ENCODE measurements at regions not wholly inside any gene's neighbourhood (a gene's known extent, or its start where the extent isn't known, plus 50 kb on each side); places are given as distances from the start of the nearest gene placed in this dataset.
A peak's percentile ranks its signal among the peaks of the same experiment; 100 is the strongest.
"Not testable (repeated sequence)": the region's sequence is repeated elsewhere in the genome, so short reads cannot be mapped to it uniquely, and the experiment has no call there.

DNA sequence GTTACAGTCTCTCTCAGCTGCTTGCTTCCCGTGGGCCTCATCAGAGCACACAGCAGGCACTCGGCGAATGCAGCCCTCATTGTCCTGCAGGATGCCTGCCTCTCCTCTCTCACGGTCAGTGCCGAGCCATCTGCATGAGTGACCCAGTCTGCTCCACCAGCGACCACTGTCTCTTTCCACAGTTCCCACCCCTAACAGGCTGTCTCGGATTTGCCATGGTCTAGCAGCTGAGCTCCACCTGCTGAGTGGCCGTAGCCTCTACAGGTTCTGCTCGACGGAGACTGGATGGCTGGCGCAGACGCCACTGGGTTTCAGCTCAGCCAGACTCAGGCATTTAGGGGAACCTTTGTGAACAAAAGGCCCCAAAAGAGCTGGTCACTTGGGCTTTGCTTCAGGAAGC lies 209.4 kb upstream of the FOXK1 start:
- Histone ChIP-seq H3K4me1 (no peaks in the 10 kb centered on the region), H3K27ac (no peak overlapping the region), H3K4me3 (no peak overlapping the region), H3K27me3 (no peaks in the 10 kb centered on the region), H3K9me3 (no peaks in the 10 kb centered on the region), H3K36me3 (ENCODE audit: low read depth, missing control alignments) (no peaks in the 10 kb centered on the region)
- intact Hi-C loops (cut with DNase I; ENCODE audit: low total_unique reads): no loop called here
- no peak for DNase-seq
- no peak for TF ChIP-seq POLR2A (IDR thresholded peaks at IDR 0.05)
- TF ChIP-seq, protein P1, sequence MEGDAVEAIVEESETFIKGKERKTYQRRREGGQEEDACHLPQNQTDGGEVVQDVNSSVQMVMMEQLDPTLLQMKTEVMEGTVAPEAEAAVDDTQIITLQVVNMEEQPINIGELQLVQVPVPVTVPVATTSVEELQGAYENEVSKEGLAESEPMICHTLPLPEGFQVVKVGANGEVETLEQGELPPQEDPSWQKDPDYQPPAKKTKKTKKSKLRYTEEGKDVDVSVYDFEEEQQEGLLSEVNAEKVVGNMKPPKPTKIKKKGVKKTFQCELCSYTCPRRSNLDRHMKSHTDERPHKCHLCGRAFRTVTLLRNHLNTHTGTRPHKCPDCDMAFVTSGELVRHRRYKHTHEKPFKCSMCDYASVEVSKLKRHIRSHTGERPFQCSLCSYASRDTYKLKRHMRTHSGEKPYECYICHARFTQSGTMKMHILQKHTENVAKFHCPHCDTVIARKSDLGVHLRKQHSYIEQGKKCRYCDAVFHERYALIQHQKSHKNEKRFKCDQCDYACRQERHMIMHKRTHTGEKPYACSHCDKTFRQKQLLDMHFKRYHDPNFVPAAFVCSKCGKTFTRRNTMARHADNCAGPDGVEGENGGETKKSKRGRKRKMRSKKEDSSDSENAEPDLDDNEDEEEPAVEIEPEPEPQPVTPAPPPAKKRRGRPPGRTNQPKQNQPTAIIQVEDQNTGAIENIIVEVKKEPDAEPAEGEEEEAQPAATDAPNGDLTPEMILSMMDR (IDR thresholded peaks at IDR 0.05): no peak
- WGBS, 2 donors: 73 to 81% methylated on average over 10 to 12 of the region's 12 CpGs

DNA sequence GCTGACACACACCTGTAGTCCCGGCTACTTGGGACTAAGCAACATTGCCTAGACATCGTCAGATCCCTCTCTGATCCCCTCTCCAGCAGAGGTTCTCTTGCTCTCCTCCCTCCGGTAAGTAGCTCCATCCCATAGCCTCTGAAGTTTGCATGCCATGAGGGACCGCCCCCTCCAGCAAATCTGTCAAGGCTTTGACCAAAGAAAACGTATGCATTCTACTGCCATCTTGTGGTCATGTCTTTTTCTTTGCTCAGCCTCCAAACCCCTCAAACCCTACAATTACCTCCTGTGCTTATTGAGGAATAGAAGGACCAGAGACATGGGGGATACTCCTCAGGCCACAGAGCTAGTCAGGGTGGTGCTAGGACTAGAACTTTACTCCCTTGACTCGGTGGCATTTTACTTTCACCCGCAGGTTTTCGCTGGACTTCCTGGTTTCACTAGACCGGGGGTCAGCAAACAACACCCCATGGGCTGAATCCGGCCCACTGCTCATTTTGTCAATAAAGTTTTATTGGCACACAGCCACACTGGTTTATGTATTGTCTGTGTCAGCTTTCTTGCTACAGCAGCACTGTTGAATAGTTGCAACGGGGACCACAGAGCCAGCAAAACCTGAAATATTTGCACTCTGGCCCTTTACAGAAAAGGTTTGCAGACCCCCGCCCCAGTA lies 202.6 kb upstream of the FOXK1 start:
- peak; percentile 50 for DNase-seq
- H3K27me3 ChIP-seq: no peaks in the 10 kb centered on the region
- intact Hi-C loops (cut with DNase I; ENCODE audit: low total_unique reads): no loop called here
- H3K4me1 ChIP-seq: no peaks in the 10 kb centered on the region
- H3K27ac ChIP-seq: no peak overlapping the region
- no peaks in the 10 kb centered on the region for H3K36me3 ChIP-seq (ENCODE audit: low read depth, missing control alignments)
- TF ChIP-seq, protein P1 (IDR thresholded peaks at IDR 0.05): peak in 2 of 3 experiments; percentile 30 to 31
- TF ChIP-seq POLR2A (IDR thresholded peaks at IDR 0.05): no peak
- 51 to 63% methylated on average over 12 of the region's 12 CpGs for WGBS, 2 donors
- H3K4me3 ChIP-seq: no peak overlapping the region
- H3K9me3 ChIP-seq: no peaks in the 10 kb centered on the region

DNA sequence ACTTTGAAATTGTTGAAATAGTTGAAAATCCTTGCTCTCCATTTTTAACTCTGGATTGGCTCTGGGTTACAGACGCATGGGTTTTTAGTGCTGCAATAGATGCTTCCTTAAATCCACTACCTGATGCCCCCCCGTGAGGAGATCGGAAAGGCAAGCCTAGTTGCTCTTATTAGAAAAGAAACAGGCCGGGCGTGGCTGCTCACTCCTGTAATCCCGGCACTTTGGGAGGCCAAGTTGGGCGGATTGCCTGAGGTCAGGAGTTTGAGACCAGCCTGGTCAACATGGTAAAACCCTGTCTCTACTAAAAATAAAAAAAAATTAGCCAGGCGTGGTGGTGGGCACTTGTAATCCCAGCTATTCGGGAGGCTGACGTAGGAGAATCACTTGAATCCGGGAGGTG lies 202.0 kb upstream of the FOXK1 start:
- intact Hi-C loops (cut with DNase I; ENCODE audit: low total_unique reads); DNase-seq: not testable (repeated sequence)

DNA sequence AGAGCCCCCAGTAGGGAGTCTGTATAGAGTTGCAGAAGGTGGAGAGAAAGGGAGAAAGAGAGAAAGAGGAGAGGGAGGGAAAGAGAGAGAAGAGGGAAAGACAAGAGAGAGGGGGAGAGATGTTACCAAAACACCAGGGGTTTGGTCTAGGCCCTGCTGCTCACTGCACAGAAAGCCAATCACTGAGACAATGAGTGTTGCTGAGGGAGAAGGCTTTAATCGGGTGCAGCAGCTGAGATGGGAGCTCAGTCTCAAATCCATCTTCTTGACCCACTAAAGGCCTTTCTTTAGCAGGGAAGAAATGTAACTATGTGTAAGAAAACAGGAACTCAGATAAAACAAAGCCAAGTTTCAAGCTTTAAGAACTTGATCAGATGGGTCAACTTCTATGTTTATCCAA lies 198.2 kb upstream of the FOXK1 start:
- no peak overlapping the region for H3K4me3 ChIP-seq
- no peak for DNase-seq
- no peaks in the 10 kb centered on the region for H3K27me3 ChIP-seq
- 89 to 100% methylated on average over 1 of the region's 1 CpG for WGBS, 2 donors
- no peaks in the 10 kb centered on the region for H3K4me1 ChIP-seq
- H3K36me3 ChIP-seq (ENCODE audit: low read depth, missing control alignments): no peaks in the 10 kb centered on the region
- no peak for TF ChIP-seq POLR2A (IDR thresholded peaks at IDR 0.05)
- TF ChIP-seq, protein P1 (IDR thresholded peaks at IDR 0.05): no peak
- no peak overlapping the region for H3K27ac ChIP-seq
- H3K9me3 ChIP-seq: no peaks in the 10 kb centered on the region
- intact Hi-C loops (cut with DNase I; ENCODE audit: low total_unique reads): no loop called here

More for the DNA sequence above, 202.0 kb upstream of the FOXK1 start:
- not testable (repeated sequence) for H3K36me3 ChIP-seq (ENCODE audit: low read depth, missing control alignments); H3K4me3 ChIP-seq; H3K27ac ChIP-seq; H3K9me3 ChIP-seq; H3K4me1 ChIP-seq; H3K27me3 ChIP-seq
- 74 to 88% methylated on average over 11 of the region's 11 CpGs for WGBS, 2 donors

DNA sequence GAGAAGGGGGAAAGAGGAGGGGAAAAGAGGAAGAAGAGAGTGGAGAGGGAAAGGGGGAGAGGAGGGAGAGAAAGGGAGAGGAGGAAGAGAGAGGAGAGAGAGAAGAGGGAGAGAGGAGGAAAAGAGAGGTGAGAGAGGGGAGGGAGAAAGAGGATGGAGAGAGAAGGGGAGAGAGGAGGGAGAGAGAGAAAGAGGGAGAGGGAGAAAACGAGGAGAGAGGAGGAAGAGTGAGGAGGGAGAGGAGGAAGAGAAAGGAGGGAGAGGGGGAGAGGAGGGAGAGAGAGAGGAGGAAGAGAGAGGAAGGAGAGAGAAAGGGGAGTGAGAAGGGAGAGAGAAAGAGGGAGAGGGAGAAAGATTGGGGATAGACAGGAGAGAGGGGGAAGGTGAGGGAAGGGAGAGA lies 197.6 kb upstream of the FOXK1 start:
- Histone ChIP-seq H3K27me3 (no peaks in the 10 kb centered on the region), H3K4me3 (no peak overlapping the region), H3K9me3 (no peaks in the 10 kb centered on the region), H3K27ac (no peak overlapping the region), H3K36me3 (ENCODE audit: low read depth, missing control alignments) (no peaks in the 10 kb centered on the region), H3K4me1 (no peaks in the 10 kb centered on the region)
- DNase-seq: no peak
- TF ChIP-seq, protein P1 (IDR thresholded peaks at IDR 0.05): no peak
- TF ChIP-seq POLR2A (IDR thresholded peaks at IDR 0.05): no peak
- intact Hi-C loops (cut with DNase I; ENCODE audit: low total_unique reads): no loop called here
- WGBS, 2 donors: 53 to 54% methylated on average over 1 of the region's 1 CpG
